ENCODE measurements at regions not wholly inside any gene's neighbourhood (a gene's known extent, or its start where the extent isn't known, plus 50 kb on each side); places are given as distances from the start of the nearest gene placed in this dataset.

DNA sequence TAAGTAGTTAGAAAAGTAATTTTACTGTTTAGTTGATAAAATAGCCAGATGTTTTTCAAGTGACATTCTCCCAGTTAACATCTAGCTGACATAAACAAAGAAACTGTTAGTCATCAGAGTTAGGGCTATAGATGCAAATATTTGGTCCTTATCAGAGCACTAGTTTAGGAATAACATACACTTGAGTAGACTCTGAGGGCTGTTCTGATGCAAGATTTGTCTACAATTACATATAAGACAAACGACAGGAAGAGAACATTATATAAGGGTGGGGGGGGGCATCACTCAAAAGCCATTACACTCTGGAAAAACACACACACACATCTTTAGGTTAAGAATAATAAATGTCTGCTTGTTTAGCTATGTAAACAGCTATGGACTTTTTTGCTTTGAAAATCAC is 554.4 kb upstream of the LRRTM1 start:
- DNase-seq = no peak

DNA sequence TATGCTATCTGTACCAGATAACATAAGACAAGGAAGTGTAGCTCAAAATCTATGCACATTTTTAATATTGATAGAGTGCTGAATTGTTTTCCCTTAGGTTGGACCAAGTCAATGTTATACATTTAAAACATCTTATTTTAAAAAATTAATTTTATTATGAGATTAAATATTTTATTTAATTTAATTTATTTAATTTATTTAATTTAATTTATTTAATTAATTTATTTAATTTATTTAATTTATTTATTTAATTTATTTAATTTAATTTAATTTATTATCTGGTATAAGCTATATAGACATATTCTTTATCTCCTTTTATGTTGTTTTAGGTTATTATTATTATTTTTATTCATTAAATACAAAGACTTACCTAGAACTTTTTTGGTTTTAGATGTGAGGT is 551.7 kb upstream of the LRRTM1 start:
- no peak for DNase-seq

DNA sequence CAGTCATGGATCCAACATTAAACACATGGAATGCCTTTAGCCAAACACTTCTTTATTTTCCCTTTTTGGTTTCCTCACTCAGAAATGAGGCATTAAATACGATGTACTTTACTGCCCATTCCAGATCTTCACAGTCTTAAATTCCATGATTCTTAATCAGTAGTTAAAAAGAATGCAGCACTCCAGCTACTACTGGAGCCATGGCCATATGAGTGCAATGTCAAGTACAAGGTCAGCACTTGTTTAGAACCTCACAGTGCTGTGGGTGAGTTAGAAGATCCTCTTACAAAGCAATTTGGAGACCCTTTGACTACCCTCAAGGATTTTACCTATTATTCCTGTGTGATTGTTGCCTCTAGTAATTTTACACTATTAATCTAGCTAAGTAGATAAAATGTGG is 550.3 kb upstream of the LRRTM1 start:
- no peak for DNase-seq

DNA sequence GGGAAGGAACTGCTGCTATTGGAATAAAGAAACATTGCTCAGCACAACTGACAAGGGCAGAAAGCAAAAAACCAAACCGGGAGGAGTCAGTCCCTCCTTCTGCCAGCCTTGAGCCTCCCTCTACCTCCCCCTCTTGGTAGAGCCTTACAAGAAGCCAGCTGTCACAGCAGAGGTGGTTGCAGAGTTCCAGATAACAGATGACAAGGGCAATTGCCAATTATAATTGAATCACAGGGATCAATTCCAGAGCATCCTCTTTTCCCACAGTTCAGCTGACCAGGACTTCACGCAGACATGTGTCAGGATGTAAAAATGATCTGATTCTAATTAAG is 548.2 kb upstream of the LRRTM1 start:
- DNase-seq = no peak

DNA sequence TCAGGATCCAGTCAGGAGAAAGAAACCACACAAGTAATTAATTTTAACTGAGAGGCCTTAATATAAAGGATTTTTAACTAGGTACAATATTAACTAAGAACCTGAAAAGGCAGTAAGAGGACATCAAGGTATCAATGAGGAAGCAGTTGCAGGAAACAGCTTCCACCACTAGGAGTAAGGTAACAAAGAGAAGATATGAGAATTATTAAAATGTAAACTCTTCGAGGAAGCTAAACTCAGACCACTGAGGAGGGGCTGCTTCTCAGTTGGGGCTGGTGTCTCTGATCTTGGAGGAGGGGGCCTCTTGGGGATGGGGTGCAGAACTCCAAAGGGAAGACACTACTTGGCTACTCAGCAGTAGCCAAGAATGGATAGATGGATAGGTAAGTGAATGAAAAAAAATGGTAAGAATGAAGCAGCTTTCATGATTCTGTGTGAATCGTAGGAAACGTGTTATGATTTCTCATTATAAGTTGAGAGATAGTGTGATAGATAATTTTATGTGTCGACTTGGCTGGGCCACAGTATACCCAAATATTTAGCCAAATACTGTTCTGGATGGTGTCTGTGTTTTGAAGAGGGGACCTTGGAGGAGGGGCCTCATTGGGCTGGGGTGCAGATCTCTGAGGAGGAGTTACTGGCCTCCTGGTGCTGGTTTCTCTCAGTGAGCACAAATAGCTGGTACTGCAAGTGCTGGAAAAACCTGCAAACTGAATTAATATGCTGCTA is 547.7 kb upstream of the LRRTM1 start:
- DNase-seq = no peak

DNA sequence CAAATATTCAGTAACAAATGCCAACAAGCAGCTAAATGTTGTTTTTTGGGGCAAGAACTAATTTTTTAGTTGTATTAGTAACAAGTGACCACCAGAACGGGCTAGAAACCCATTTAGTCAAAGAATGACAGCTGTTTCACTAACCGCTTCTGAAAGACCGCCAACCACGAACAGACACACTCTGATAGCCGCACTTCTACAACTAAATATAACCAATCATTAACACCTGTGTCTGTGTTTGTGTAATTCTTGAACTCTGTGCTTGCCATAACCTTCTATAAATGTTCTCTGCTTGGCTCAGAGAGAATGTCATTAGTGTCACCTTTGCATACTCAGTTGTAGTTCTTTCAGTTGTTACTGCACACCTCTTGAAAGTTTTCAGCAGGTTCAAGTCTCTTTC is 526.3 kb upstream of the LRRTM1 start:
- DNase-seq = no peak

DNA sequence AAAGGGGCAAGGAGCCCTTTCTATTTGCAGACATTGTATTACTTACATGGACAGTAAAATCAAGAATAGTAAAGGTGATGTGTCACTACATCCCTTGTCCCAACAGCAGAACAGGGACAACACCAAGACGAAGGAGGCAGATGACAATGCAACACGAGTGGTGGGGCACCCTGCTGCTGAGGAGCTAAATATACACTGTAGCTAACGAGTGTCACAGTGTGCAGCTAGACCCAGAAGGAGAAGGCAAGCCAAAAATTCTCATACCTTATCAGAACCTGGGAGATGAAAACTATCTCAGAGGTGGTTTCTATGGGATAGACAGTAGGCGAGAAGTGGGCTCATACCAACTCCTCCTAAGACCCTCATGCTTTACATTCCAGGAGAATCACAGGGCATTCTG is 518.4 kb upstream of the LRRTM1 start:
- no peak for DNase-seq

DNA sequence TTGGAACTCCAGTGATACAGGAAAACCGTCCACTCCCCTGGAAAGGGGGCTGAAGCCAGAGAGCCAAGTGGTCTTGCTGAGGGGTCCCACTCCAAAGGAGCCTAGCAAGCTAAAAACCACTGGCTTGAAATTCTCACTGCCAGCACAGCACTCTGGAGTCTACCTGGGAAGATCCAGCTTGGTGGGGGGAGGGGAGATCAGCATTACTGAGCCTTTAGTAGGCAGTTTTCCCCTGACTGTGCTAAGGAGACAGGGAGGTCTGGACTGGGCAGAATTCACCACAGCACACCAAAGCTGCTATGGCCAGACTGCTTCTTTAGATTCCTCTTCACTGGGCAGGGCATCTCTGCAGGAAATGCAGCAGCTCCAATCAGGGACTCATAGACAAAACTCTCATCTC is 510.7 kb upstream of the LRRTM1 start:
- no peak for DNase-seq

DNA sequence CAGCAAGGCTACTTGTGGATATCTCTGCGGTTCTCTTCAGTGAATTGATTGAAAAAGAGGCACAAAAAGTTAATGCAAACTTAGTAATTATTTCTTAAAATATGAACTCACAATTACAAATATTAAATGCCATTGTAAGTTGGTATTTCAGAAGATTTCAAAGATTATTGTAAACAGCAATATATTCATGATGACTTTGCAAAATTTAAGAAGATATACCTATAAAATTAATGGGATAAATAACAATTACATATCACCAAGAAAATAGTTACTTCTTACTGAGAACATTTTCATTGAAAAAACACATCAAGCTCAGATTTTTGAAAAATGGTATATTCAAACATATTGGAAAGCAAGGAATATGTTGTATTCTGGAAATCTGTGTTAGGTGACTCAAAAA is 482.0 kb upstream of the LRRTM1 start:
- no peak for DNase-seq

DNA sequence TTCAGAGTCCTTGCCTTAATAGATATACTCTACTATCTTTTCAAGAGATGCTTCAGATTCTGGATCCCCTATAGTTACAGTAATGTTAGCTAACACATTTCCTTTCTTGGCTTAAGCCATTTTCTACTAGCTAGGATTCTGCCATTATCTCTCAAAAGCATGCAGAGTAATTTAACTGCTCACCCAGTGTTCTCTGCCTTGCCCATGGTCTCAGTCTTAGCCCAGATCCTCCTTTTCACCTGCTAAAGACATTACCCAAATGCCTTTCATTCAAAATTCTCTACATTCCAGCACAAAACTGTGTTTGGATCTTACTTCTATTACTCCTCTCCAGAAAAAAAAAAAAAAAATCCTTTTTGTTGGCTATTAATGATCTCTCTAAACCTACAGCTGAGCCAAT is 474.2 kb upstream of the LRRTM1 start:
- DNase-seq = no peak

DNA sequence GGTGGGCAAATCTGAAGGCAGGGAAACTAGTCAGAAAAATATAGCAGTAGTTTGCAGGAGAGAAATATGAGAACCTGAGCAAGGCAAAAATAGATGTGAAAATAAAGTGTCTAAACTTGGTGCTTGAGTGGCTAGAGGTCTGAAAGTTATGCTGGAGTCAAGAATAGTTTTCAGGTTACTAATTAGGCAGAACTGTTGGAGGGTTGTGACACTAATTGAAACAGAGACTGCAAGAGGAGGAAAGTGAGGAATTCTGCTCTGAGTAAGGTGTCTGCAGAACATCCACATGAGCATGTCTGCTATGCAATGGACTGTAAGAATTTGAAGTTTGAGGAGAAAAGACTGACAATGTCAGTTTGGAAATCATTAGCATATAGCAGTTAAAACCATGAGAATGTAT is 444.0 kb upstream of the LRRTM1 start:
- no peak for DNase-seq

DNA sequence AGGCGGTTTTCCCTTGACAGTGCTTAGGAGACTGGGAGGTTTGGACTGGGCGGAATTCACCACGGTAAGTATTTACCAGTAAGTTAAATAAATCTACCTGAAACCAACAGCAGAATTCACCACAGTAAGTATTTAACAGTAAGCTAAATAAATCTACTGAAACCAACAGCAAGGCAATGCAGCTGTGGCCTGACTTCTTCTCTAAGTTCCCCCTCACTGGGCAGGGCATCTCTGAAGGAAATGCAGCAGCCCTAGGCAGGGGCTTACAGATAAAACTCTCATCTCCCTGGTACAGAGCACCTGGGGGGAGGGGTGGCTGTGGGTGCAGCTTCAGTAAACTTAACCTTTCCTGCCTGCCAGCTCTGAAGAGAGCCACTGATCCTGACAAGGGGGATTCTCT is 432.5 kb upstream of the LRRTM1 start:
- no peak for DNase-seq

DNA sequence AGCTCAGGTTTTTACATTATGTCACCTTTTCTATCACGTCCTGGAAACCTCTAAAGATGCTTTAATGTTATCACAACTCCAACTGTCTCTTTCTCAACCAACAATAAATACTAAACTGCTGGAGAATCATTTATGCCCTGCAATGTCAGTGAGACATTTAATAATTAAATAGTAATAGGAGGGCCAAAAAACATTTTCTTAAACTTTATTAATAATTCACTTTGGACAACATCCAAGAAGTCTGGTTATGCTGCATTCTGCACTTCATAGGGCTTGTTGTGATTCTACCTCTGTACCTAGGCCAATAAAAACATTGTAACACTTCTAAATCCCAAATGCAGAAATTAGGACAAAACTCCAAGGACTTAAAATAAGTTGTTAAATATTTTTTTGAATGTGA is 420.4 kb upstream of the LRRTM1 start:
- DNase-seq = no peak

DNA sequence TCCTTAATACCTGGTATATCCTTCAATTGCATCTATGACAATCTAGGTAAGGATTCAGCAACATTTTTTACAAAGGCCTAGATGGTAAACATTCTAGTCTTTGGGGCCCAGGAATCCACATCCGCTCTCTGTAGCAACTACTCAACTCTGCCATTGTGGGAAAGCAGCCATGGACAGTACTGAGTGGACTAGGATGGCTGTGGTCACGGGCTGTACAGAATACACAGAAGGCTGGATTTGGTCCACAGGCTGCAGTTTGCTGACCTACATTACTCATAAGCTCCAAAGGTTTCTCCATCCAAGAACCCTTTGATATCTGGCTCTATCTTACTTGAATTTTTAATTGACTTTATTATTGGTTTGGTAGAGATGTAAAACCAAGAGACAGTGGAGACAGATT is 418.3 kb upstream of the LRRTM1 start:
- DNase-seq = no peak

DNA sequence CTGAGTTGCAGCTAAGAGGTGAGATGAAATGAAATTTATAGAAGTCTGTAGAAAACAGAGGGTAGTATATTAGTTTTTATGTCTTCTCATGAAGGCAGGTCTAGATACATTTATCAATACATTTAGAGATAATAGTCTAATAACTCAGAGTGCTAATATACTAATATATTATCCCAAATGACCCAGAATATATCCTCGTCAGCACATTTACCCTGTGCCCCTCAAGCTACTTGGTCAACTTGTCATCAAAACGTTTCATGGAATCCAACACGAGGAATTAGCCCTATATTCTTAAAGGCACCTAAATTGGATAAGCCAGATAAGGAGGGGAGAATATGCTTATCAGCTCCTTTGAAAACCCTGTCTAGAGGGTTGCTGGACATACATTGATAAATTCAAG is 415.1 kb upstream of the LRRTM1 start:
- DNase-seq = no peak

DNA sequence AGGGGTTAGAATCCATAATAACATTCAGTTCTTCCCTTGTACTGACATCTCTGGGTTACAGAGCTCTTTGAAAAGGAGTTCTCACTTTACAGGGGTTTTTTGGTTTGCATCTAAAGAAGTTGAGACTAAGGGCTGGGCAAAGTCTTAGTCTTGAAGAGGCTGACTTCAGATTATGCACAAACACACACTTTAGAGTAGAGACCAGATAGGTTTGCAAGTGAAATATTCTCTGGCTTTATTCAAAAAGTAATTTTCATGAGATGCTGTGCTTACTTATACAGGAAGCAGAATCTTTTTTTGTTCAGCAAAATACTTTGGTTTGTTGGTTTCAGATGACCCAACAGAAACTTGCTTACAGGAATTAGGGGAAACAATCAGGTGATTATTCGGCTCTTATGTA is 410.9 kb upstream of the LRRTM1 start:
- DNase-seq = no peak

DNA sequence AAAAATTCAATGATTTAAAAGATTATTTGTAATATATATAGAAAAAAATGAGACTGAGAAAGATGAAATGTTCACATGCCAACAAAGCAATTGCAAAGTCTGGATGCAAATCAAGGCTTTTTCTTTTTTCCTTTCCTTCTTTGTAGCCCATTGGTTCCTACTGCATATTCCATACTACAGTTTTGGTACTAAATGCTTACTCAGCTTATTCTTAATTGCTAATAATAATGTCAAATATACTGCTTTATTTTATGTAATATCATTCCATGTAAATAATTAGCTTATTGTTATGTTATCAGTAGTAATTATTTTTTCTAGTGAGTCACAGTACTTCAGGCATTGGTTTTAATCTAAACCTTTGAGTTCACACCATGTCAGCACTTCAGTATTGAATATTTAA is 407.4 kb upstream of the LRRTM1 start:
- DNase-seq = no peak

DNA sequence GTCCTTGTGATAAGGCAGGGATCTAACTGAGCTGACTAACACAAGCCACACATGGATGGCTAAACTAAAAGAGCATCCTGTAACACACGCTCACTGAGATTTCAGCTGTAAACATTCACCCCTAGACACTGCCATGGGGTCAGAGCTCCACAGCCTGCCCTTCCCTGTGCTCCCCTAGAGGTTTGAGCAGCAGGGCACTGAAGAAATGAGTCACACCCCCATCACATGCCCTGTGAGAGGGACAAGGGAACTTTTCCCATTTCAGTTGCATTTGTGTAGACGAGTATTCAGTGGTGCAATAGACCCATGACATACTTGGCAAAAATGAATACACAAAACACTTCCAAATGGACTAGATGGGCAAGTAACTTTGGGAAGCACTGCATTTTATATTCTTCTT is 402.4 kb upstream of the LRRTM1 start:
- no peak for DNase-seq

DNA sequence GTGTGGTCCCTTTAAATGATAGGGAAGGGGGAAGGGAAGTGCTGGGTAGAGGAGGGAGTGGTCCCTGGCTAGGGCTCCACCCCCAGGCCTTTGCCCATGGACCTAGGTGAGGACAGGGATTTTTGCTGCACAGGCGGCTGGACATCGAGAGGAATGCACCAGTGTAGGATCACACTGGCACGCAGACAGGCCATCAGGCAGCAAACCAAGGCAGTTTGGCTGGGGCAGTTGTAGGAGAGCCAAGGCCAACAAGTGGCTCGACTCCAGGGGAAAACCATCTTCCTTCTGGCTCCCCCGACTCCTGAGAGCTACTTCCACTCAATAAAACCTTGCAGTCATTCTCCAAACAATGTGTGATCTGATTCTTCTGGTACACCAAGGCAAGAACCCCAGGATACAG is 402.0 kb upstream of the LRRTM1 start:
- DNase-seq = no peak

DNA sequence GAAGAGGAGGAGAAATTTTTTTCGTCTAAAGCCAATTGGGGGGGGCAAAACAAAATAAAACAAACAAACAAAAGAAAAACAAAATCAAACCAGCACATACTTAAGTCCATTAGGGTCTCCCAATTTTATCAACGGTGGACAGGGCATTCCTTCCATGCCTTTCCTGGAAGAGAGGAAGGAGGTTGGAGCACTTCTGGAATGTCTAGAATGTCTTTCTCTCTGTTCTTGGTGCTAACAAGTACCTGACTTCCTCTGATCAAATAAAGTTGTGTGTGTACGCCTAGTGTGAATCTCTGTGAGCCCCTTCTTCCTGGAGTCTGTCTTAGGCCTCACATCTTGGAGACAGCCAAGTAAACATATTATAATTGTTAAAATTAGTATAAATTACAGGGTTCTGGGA is 399.0 kb upstream of the LRRTM1 start:
- no peak for DNase-seq

DNA sequence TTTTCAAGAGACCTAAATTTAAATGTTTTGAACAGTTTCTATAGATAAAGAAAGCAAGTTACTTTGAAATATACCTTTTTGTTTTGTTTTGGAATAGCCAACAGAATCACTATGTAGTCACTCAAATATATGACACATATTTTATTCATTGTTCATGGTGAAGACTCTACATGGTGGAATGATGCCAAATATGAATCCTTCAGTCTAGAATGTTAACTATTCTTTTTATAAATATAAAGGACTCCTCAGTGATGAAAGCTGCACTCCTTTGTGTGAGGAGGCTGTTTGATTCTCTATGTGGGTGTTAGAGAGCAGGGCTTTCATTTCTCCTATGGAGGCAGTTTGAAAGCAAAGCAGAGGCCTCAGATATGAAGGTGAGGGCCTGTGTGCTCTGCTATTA is 396.4 kb upstream of the LRRTM1 start:
- no peak for DNase-seq

Measured in left hindlimb (tissue), 1 donor.